Left renal pelvis (tissue), 4 donors: ENCODE measurements at regions not wholly inside any gene's neighbourhood (a gene's known extent, or its start where the extent isn't known, plus 50 kb on each side); places are given as distances from the start of the nearest gene placed in this dataset.
"Not testable (repeated sequence)": the region's sequence is repeated elsewhere in the genome, so short reads cannot be mapped to it uniquely, and the experiment has no call there.

Experiments
- DNase-seq, 4 donors: peaks; one replicate each; pipeline ENCODE4 v3.0.0-alpha.2; 2013; ENCODE audit warnings: low read depth in 4 of 4, low spot score in 3 of 4

- peak; percentile 63 to 70 (median 68) for DNase-seq
Measured at GRCh38 chr9:115524453-115525059, 406.6 kb upstream of the TNC start.

DNA sequence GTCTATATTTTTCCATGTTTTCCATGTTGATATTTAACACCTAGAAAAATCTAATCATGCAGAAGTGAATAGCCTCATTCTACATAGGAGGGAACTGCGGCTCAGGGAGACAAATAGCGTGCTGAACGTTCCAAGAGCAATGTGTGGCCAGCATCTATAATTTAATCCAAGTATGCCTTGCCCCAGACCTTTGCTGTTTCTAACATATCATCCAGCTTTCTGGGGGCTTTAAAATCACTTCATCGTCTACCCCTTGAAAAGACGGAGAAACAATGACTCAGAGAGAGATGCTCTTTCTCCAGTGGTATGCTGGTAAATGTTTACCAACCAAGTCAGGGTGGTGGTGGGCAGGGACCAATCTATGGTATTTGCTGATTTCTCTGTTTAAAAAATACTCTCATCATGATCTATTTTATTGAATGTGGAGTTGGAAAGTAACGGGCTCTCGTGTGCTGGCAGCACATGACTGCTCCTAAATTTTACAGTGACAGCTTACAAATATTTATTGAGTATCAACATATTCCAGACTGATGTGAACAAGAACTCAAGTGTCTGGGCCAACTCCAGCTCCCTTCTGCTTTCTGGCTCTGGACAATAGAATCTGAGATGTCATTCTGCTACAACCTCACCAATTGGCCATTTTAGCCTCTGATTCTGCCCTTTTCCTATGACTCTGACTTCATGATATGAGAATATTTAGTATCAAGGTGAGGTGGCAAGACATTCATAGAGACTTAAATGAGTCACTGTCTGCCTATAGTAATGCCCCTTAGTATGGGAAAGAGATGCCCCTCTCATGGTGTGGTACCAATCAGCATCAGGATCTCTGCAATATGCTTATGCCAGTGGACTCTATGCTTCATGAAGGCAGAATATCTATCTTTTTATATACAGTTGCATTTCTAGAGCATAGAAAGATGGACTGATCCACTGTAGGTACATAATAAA is 407.4 kb upstream of the TNC start:
- DNase-seq, result no peak

- DNase-seq, result no peak
Measured at GRCh38 chr9:115531410-115532125, 413.6 kb upstream of the TNC start.

DNA sequence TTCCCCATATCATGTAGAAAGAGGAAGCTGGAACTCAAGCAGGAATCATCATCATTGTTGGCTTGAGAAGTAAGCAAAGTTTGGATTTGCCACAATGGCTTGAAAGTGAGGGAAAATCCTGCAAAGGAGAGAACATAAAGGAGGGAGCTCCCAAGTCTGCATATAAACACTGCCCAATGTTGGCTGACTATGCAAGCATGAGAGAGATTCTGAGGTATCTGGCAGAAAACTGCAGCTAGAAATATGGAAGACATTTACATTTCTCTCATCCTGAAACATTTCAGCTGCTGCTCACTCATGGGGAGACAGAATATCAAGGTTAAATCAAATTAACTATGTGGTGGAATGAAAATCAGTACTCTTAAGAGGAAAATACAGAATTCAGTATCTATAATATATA is 415.6 kb upstream of the TNC start:
- no peak for DNase-seq

GRCh38 chr9:115540091-115540490 is 422.1 kb upstream of the TNC start:
- no peak for DNase-seq

- DNase-seq, result no peak
Measured at GRCh38 chr9:115543511-115543910, 425.6 kb upstream of the TNC start.

- DNase-seq, result no peak
Measured at GRCh38 chr9:115548609-115549260, 430.8 kb upstream of the TNC start.

DNA sequence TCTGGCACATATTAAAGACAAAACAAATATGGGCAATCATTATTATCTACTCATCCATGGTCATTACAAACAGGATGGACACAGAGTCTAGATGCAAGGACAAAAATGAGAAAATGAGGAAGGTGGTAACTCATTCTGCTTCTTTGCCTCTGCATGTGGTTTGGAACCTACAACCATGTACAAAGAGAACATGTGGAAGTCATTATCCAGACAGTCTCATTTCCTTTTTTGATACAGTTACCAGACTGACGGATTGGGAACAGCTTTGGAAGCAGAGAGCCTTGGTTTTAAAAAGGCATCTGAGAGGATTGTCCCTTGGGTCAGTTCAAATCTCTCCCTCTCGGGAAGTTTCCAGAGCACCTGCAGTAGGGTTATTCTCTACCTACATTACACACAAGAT is 433.4 kb upstream of the TNC start:
- no peak for DNase-seq

DNA sequence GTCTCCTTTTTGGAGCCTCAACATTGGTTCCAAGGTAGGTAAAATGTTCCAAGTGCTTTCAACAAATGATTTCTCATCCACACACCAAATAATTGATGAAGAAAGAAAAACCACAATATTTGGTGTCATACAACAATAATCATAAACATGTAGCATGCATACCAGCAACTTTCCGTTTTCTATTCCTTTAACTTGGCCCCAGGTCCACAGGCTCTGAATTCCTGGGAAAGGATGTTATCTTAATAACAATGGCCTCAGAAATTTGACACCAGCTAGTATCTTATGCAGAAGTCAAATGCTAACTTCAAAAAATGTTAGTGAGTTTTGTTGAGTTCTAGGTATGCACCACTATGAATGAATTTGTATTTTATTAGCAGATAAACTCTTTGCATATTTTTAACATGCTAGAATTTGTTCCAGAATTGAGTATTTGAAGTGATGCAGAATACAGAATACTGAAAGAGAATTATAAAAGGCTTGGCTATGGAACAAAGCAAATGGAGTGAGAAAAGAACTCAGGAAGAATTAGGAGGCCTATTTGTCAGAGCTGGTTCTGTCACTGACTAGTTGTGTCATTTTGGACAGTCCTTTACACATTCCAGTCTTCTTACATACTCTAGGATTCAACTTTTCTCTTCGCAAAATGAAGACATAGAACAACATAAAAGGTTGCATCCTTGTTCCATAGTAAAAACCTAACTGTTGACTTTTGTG is 435.3 kb upstream of the TNC start:
- DNase-seq, result no peak

DNA sequence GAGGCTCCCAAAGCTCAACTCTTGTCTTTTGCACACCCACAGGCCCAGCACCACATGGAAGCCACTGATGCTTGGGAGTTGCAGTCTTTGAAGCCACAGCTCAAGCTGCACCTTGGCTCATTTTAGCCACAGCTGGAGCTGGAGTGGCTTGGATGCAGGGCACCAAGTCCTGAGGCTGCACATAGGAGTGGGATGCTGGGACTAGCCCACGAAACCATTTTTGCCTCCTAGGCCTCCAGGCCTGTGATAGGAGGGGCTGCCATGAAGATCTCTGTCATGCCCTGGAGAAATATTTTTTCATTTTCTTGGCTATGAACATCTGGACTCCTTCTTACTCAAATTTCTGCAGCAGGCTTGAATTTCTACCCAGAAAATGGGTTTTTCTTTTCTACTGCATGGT is 438.5 kb upstream of the TNC start:
- DNase-seq, result no peak

GRCh38 chr9:115575147-115575546 is 457.2 kb upstream of the TNC start:
- no peak for DNase-seq

DNA sequence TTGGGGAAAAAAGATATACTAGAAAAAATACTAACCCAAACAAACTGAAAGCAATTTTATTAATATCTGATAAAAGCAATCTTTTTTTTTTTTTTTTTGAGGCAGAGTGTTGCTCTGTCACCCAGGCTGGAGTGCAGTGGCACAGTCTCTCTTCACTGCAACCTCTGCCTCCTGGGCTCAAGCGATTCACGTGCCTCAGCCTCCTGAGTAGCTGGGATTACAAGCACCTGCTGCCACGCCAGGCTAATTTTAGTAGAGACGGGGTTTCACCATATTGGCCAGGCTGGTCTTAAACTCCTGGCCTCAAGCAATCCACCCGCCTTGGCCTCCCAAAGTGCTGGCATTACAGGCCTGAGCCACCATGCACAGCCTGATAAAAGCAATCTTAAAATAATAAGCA is 467.5 kb upstream of the TNC start:
- DNase-seq, result not testable (repeated sequence)

- no peak for DNase-seq
Measured at GRCh38 chr9:115587310-115587709, 469.4 kb upstream of the TNC start.

GRCh38 chr9:115590011-115590410 is 472.1 kb upstream of the TNC start:
- DNase-seq, result no peak

GRCh38 chr9:115591584-115591984 is 473.6 kb upstream of the TNC start:
- DNase-seq, result peak; percentile 61 to 79 (median 66)

- peak in 2 of 4 donors; percentile 24 to 30 for DNase-seq
Measured at GRCh38 chr9:115593587-115594091, 475.7 kb upstream of the TNC start.

- no peak for DNase-seq
Measured at GRCh38 chr9:115594557-115594956, 476.6 kb upstream of the TNC start.

- DNase-seq, result no peak
Measured at GRCh38 chr9:115596021-115596745, 478.2 kb upstream of the TNC start.

GRCh38 chr9:115596746-115597080 is 478.8 kb upstream of the TNC start:
- no peak for DNase-seq
